Activated T-cell treated with anti-CD3 and anti-CD28 coated beads for 48 hours (primary cell): ENCODE measurements at regions not wholly inside any gene's neighbourhood (a gene's known extent, or its start where the extent isn't known, plus 50 kb on each side); places are given as distances from the start of the nearest gene placed in this dataset.
A peak's percentile ranks its signal among the peaks of the same experiment; 100 is the strongest.

Experiments used
- DNase-seq: peaks from one replicate; pipeline ENCODE4 v3.0.0-alpha.2; 2020; ENCODE audit warnings: low read depth

DNA sequence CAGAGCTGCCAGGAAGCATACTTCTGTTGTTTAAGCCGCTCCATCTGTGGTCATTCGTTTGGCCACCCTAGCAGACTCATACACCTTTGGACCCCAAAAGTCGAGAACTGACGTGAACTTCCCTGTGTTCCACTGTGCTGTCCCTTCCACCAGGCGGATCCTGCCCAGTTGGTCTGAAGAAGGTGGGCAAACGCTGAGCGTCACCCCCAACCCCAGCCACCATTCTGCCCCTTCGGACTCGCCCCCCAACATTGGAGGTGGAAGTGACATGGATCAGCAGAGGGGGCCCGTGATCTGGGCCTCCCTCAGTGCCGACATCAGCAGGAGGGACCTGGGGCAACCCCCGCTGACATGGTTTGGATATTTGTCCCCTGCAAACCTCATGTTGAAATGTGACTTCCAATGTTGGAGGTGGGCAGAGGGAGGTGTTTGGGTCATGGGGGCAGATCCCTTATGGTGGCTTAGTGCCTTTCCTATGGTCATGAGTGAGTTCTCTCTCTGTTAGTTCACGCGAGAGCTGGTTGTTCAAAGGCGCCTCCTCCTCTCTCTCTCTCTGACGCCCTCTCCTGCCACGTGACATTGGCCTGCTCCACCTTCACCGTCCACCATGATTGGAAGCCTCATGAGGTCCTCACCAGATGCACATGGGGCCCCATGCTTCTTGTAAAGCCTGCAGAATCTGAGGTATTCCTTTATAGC is 93.6 kb upstream of the ZNF507 start:
- DNase-seq, result no peak

DNA sequence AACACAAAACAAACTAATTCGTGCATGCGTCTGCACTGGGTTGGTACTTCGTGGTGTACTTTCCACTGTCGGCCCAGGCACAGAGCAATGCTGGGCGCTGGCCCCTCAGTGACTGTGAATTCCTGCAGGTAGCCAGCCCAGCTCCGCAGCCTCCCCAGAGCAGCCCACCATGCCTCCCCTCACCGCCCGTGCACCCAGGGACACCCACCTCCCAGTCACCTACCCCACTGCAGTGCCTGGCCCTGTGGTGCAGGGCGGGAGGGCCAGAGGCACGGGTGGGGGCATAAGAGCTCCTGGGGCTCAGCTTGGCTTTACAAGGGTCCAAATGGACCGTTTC is 93.1 kb upstream of the ZNF507 start:
- no peak for DNase-seq

DNA sequence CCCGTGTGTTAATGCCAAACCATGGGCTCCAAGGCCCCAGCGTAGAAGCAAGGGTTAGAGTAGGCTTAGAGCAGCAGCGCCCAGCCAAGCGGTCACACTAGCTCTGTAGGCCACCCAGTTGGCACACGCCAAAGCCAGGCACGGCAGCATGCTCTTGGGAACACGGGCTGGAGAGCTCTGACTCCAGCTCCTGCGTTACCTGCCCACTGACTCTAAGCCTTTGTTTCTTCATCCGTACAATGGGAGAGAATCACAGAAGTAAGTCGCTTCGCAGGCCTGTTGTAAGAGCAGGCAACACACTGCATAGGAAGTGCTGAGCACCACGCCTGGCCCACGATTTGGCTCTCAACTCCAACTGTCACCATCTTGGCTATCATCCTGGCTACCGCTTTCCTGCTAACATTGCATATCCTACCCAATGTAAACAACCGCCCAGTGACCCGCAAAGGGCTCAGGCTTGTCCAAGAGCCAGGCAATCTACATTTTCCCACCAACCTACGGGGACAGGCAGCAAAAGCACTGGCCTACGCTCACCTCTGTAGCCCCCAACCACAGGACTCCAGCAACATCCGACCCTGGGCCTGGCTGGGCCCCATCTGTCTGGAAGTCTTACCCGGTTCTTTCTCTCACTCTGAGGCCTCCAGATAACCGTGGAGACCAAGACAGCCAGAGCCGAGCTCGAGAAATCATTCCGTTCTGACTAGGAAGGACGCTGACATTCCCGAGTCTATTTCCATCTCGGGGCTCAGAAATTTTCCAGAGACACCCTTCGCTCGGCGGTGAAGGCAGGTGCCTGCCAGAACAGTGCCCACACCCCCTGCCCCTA is 91.5 kb upstream of the ZNF507 start:
- no peak for DNase-seq

DNA sequence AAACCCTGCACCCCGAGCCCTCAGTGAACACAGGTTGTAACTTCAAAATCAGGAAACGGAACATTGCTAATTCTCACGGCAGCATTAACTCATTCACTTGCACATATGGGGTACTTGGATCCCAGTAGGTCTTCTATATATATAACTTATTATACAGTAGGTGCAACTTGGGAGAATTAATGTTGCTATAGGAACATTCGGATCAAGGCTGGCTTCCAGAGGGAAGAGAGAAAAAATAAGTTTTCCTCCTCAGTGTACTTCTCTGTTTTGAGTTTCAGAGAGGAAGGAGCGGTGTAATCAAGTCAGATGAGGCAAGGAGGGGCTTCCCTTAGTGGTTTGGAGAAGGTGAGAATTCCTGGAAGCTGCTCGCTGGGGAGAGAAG is 90.9 kb upstream of the ZNF507 start:
- no peak for DNase-seq

DNA sequence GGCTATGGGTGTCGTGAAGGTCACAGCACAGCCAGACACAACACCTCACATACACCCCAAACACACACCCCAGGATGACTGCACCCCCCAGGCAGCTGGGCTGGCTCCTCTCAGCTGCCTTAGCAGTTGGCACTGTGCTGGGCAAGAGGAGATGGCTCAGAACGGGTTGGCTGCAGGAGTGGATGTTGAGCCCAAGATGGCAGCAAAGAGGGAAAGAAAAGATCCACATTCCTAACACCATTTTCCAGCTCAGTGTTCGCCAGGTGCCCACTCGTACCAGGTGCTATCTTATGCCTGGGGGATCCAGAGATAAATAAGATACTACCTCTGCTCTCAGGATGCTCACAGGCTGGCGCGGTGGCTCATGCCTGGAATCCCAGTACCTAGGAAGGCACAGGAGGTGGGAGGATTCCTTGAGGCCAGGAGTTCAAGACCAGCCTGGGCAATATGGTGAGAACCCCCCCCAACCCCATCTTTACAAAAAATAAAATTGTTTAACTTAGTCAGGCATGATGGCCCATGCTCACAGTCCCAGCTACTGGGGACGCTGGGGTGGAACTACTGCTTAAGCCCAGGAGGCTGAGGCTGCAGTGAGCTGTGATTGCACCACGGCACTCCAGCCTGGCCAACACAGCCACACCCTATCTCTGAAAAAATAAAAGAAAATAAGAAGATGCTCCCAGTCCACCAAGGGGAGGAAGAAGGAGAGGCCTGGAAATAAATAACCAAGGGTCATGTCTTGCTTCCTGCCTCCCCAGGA is 89.7 kb upstream of the ZNF507 start:
- no peak for DNase-seq

DNA sequence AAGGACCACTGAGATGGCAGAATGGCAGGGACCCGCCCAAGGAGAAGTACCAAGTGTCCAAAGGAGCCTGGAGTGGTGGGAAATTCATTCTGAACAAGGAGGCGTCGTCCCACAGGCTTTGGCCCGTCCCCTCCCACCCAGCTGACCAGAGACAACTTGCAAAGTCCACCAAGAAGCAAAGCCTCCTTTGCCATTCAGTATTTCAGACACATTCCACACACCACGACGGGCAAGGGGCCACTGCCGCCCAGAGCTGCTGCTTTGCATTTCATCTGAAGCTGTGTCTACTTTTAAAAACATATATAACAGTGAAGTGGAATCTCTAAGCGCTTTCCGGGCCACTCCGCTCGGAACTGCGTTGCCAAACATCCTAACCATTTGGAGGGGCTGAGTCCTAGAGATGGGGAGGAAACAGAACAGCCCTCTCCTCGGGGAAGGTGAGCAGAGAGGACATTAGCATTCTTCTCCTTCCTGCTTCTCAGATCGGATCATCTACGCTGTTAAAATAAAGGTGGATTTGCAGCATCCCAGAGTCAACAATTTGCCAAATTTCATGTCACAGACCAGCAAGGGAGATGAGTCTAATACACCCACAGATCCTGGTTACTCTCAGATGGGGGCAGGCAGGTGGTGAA is 89.0 kb upstream of the ZNF507 start:
- no peak for DNase-seq

DNA sequence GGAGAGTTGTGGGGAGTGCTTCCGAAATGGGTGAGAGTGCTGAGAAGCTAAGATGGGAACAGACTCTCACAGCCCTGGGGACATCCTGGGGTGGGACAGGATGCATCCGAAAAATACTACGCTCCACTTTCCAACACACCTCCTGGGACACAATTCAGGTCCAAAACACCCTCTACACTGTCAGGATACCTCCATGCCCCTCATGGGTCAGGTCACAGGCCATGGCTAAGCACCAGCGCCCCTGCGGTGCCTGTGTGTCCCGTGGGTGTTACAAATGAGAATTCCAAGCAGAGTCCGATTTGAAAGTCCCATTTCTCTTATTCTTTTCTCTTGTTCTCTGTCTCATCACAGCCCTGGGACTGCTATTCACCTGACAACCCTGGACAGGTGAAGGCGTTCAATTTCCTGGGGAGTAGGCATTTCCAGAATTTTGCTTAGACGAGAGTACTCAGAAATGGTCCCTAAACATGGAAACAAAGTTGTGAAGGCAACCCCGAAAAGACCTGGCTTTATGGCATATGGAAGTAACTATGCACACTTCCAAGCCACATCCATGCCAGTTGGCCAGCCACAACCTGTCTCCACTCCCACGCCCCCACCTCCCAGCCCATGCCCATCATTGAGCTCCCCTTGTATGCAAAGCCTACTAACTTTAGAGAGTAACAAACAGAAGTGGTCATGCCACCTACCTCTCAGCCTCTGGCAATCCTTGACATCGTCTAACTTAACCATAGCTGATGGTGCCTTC is 87.9 kb upstream of the ZNF507 start:
- DNase-seq, result no peak

DNA sequence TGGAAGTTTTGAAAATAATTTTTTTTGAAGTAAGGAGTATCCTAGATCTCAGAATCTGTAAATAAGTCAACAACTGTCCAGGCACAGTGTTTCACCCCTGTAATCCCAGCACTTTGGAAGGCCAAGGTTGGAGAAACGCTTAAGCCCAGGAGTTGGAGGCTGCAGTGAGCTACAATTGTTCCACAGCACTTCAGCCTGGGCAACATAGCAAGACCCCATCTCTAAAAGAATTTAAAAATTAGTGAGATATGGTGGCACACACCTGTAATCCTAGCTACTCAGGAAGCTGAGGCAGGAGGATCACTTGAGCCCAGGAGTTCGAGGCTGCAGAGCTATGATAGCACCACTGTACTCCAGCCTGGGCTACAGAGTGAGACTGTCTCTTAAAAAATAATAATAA is 87.2 kb upstream of the ZNF507 start:
- DNase-seq, result no peak

DNA sequence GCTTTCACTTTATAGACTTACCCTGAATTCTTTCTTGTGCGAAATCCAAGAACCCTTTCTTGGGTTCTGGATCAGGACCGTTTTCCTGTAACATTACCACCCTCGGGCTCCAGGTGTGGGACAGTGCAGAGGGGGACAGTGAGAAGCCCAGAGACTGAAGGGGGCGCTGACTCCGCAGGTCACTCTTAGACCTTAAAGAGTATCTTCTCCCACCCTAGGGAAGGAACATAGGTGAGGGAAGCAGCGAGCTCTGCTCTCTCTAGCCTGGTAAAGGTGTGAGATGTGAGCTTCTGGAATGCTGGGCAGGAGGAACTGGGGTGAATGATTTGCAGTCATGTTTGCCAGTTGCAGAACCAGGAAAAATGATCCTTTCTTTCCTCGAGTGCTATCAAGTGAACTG is 80.8 kb upstream of the ZNF507 start:
- no peak for DNase-seq

DNA sequence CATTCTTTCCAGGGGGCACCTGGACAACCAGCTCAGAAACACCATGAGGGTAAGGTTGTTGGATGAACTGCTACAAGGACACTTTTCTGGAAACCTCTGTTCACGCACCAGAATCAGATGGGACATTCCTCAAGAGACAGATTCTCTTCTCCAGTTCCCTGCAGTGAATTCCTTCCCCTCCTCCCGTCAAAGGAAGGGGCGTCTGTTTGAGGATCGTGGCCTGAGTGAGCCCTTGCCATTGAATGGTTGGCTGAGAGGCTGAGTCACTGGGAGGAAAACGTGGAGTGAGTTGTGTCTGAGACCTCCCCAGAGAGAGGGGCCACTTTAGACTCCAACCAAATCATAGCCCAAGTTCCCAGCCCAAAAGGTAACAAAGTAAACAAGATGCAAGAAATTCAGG is 79.4 kb upstream of the ZNF507 start:
- no peak for DNase-seq

DNA sequence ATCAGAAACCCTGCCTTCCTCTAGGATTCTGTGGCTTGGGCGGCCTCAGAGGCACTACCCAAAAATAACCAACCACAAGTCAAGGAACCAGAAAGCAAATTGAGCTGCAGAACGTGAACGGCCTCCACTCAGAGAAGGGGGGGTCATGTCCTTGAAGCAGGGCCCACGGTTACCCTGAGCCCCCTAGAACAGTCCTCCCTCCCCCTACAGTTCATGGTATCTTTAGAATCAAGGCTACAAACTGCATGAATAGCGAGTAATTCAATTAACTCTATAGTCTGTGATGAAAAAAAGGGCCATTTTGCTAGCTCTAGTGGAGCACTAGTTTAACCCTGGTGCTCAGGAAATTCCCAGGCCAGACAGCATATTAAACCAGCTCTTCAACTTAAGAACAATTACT is 79.0 kb upstream of the ZNF507 start:
- DNase-seq, result no peak

DNA sequence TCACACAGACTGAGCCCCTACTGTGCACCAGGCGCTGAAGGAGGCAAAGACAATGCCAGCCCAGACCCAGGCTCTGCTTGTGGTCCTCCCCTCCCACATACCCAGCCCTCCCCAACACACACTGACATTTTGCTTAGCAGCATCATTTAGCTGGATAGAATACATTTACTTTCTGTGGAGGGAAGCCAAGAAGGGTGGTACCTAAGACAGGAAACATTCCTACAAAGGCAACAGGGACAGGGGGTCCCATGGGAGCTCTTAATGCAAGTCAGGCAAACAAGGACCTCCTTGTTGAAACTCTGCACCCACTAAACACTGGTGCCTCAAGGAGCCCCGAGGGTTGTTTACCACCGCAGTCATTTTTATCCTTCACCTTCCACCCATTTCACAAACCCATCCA is 77.0 kb upstream of the ZNF507 start:
- no peak for DNase-seq

DNA sequence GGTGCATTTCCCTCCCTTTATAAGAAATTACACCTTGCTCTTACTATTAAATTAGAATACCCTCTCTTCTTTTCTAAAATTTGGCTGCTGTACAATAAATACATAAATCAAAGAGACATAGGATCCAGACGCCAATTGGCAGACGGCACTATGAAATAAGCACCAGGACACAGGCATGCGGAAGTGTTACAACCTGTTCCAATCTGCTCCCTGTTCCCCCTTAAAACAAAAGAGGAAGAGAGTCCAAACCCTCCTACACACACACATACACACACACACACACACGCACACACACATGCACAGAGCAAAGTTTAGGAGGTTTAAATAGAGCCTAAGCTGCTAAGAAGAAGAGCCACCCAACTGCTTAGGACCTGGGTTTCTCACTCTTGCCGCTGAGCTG is 75.6 kb upstream of the ZNF507 start:
- DNase-seq, result no peak

DNA sequence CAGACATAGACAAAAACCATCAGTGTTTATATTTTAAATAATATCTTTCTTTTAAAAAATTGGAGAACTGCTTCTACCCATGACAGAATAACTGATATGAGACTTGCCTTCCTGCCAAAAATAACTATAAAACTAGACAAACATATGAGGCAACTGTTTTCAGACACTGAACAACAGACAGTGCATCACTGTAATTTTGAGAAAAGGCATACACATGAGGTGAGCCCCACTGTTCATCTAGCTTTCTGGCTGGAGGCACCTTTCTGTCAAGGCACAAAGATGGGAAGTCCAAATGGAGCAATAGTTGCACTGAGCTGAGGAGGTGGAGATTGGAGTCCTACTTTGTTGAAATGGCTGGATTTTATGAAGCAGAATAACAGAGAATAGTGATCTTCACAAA is 71.9 kb upstream of the ZNF507 start:
- no peak for DNase-seq

DNA sequence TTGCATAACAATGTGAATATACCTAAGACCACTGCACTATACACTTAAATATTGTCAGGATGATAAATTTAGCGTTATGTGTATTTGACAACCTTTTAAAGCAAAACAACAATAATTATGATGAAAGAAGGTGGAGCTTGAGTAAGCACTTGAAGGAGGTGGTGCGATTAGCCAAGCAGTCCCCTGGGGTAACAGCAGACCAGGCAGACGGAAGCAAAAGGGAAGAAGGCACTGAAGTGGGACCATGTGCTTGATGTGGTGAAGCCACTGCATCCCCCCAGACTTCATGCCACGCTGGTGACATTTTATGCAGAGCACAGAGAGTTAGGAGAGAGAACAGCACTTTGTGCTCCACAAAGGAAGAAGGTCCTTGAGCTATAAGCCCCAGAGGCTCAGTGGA is 58.3 kb upstream of the ZNF507 start:
- no peak for DNase-seq

DNA sequence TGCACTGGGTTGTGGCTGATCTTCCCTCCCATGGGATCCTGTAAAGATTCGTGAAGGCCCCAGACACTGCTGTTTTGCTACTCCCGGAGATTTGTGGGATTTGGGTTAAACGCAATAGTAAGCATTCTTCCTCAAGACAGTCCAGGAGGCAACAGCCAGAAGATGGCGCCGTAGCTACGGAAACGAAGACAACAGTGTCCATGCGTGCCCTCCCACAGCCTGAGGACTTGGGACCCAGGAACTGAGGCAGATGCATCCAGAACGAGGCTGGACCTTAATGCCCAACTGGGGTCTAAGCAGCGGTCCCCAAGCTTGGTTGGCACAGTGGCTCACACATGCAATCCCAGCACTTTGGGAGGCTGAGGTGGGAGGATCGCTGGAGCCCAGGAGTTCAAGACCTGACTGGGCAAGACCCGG is 57.6 kb upstream of the ZNF507 start:
- peak; percentile 1 for DNase-seq

DNA sequence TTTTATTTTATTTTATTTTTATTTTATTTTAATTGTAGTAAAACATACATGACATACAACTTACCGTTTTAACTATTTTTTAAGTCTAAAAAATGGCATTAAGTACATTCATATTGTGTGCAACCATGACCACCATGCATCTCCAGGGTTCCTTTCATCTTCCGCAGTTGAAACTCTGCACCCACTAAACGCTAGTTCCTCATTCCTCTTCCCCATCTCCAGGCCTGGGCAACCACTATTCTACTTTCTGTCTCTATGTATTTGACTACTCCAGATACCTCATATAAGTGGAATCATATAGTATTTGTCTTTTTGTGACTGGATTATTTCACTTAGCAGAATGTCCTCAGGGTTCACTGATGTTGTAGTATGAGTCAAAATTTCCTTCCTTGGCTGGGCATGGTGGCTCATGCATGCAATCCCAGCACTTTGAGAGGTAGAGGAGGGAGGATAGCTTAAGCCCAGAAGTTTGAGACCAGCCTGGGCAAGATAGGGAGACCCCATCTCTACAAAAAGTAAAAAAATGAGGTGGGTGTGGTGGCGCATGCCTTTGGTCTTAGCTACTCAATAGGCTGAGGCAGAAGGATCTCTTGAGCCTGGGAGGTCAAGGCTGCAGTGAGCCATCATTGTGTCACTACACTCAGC is 55.7 kb upstream of the ZNF507 start:
- no peak for DNase-seq

DNA sequence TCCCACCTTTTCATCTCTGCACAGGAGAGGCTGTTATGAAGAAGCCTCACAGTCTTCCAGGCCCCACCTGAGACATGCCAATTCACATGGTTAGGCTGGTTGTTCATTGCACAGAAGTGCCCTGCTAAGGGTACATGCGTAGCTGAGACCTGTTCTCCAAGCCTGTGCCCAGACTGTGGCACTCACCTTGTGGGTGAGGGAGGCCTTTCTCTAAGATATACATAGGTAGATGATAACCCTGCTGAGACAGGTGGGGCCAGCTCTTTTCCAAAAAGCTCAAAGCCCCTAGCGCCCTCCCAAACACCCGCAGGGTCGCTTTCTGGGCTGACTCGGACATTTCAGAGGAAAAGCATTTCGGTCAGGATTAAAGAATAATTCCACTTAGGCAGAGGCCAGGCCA is 53.5 kb upstream of the ZNF507 start:
- DNase-seq, result no peak

DNA sequence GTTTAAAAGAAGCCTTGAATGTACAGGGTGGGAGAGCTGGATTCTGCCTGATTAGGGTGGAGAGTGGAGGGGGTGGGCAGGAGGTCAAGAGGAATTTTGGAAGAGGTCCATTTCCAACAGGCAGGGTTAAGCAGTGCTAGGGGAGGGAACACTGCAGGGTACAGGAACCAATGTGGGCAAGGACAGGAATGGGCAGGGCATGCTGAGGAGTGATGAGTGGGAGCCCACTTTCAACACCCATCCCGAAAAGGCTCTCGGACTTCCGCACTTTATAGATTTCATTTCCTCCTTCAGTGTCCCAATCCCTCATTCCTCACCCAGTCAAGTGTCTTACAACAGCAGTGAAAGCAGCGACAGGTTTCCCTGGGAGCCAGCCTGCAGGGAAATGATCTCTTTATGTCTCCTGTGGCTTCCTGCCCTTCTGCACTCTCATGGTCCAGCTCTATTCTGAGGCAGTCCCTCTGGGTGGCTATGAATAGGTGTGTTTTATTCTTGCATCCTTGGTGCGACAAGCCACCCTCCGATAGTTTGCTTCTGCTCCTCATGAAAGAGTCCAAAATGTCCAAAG is 50.5 kb upstream of the ZNF507 start:
- DNase-seq, result no peak
